ENCODE measurements at regions not wholly inside any gene's neighbourhood (a gene's known extent, or its start where the extent isn't known, plus 50 kb on each side); places are given as distances from the start of the nearest gene placed in this dataset.
"Not testable (repeated sequence)": the region's sequence is repeated elsewhere in the genome, so short reads cannot be mapped to it uniquely, and the experiment has no call there.

DNA sequence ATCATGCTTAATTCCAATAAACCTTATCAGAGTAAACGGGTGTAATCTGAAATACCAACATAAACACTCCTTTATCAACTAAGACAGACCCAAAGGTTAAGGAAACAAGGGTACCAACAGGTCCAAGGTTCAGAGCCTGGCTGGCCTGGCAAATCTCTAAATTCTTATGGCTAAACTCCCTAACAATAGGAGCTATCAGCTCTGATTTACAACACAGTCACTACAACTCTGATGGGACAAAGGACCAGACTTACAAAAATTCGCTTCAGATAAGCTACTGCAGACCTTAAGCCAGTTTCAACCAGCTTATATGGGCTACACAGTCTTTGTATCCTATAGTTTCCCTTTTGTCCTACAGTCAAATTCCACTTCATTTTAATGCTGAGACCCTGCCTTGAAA is 381.9 kb downstream of the ZWINT start:
- Mint-ChIP-seq H3K27ac (no peak overlapping the region), H3K4me3 (no peak overlapping the region), H3K27me3 (no peaks in the 10 kb centered on the region), H3K36me3 (ENCODE audit: insufficient read depth) (no peaks in the 10 kb centered on the region), H3K9me3 (peaks cover 0 to 1% of the 10 kb centered on the region in 2 donors), H3K4me1 (ENCODE audit: low read depth in 2 of 2) (no peaks in the 10 kb centered on the region)
- no peak for ATAC-seq (replicated peaks)
- DNase-seq, result no peak

DNA sequence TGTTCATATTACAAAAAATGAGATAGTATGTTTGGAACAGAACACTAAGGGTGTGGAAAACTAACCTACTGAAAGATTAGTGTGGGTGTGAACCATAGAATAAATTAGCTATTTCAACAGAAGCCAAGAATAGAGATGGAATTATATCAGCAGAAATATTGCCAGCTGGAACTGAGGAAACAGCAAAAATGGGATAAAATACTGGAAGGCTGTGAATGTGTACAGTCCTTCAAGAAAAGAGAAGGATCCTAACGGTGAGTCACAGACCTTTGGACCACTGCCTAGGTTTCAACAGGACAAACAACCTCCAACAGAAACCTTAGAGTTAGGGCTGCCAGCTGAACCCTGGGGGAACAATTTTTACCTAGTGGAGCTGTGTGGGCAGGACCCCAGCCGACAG is 395.0 kb downstream of the ZWINT start:
- Mint-ChIP-seq H3K9me3 (peaks cover 13 to 21% of the 10 kb centered on the region in 2 donors), H3K27ac (no peak overlapping the region), H3K4me1 (ENCODE audit: low read depth in 2 of 2) (no peaks in the 10 kb centered on the region), H3K36me3 (ENCODE audit: insufficient read depth) (no peaks in the 10 kb centered on the region), H3K27me3 (no peaks in the 10 kb centered on the region), H3K4me3 (no peak overlapping the region)
- ATAC-seq (replicated peaks), result no peak
- DNase-seq, result no peak

DNA sequence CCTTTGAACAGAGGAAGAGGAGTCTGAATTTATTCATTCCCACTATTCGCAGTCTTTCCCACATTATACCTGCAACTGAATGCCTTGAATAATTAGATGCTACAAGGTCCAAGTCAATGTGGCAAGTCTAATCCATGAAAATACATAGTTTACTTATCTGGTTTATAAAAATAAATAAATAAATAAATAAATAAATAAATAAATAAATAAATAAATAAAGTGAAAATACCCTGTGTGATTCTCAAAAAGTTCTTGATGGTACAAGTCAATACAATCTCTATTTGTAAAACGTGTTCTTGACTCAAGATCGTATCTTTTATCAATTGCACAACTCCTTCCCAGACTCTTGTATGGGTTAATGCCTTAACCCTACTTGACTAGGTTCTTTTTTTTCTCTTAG is 417.7 kb downstream of the ZWINT start:
- Mint-ChIP-seq H3K27ac (no peak overlapping the region), H3K27me3 (no peaks in the 10 kb centered on the region), H3K9me3 (peaks cover 0 to 2% of the 10 kb centered on the region in 2 donors), H3K4me3 (no peak overlapping the region), H3K36me3 (ENCODE audit: insufficient read depth) (no peaks in the 10 kb centered on the region), H3K4me1 (ENCODE audit: low read depth in 2 of 2) (no peaks in the 10 kb centered on the region)
- DNase-seq (no peak), ATAC-seq (replicated peaks) (no peak)

DNA sequence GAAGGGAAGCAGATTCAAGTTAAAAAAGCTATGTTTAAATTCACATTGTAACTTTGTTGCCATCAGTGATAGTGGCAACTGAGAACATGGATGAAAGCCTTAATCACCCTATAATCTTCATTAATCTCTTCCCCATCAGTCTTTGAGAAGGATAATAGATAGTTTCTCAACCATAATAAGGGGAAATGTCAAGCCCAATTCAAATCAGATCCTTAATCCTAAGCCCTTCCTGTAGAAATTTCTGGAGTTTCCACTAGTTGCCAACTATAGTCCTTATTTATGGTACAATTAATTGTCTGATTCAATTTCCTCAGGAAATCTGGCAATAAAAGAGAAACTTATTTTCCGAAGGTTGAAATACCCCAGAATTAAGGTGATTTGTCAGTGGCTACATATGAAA is 431.8 kb downstream of the ZWINT start:
- DNase-seq, result no peak
- ATAC-seq (replicated peaks), result no peak
- Mint-ChIP-seq H3K4me1 (ENCODE audit: low read depth in 2 of 2) (no peaks in the 10 kb centered on the region), H3K4me3 (no peak overlapping the region), H3K27ac (no peak overlapping the region), H3K27me3 (no peaks in the 10 kb centered on the region), H3K9me3 (peaks cover 0 to 2% of the 10 kb centered on the region in 2 donors), H3K36me3 (ENCODE audit: insufficient read depth) (no peaks in the 10 kb centered on the region)

- not testable (repeated sequence) for H3K27me3 Mint-ChIP-seq; H3K36me3 Mint-ChIP-seq (ENCODE audit: insufficient read depth); H3K4me1 Mint-ChIP-seq (ENCODE audit: low read depth in 2 of 2); DNase-seq; H3K27ac Mint-ChIP-seq; H3K4me3 Mint-ChIP-seq; ATAC-seq (replicated peaks)
- peaks cover 10 to 14% of the 10 kb centered on the region in 2 donors for H3K9me3 Mint-ChIP-seq
Measured at GRCh38 chr10:55899472-55900147, 461.4 kb downstream of the ZWINT start.

DNA sequence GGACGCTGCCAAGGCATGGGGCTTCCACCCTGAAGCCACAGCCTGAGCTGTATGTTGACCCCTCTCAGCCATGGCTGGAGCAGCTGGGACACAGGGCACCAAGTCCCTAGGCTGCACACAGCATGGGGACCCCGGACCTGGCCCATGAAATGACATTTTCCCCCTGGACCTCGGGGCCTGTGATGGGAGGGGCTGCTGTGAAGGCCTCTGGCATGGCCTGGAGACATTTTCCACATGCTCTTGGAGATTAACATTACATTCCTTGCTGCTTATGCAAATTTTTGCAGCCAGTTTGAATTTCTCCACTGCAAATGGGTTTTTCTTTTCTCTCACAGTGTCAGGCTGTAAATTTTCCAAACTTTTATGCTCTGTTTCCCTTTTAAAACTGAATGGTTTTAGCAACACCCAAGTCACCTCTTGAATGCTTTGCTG is 463.6 kb downstream of the ZWINT start:
- no peaks in the 10 kb centered on the region for H3K36me3 Mint-ChIP-seq (ENCODE audit: insufficient read depth)
- H3K4me3 Mint-ChIP-seq, result no peak overlapping the region
- H3K4me1 Mint-ChIP-seq (ENCODE audit: low read depth in 2 of 2), result no peaks in the 10 kb centered on the region
- peaks cover 11 to 13% of the 10 kb centered on the region in 2 donors for H3K9me3 Mint-ChIP-seq
- ATAC-seq (replicated peaks) (no peak), DNase-seq (no peak)
- no peak overlapping the region for H3K27ac Mint-ChIP-seq
- H3K27me3 Mint-ChIP-seq, result no peaks in the 10 kb centered on the region

GRCh38 chr10:55892276-55892675 is 468.8 kb downstream of the ZWINT start:
- no peaks in the 10 kb centered on the region for H3K27me3 Mint-ChIP-seq
- DNase-seq, result no peak
- no peak overlapping the region for H3K4me3 Mint-ChIP-seq
- H3K9me3 Mint-ChIP-seq, result peaks cover 6 to 8% of the 10 kb centered on the region in 2 donors
- no peaks in the 10 kb centered on the region for H3K36me3 Mint-ChIP-seq (ENCODE audit: insufficient read depth)
- no peaks in the 10 kb centered on the region for H3K4me1 Mint-ChIP-seq (ENCODE audit: low read depth in 2 of 2)
- no peak overlapping the region for H3K27ac Mint-ChIP-seq
- no peak for ATAC-seq (replicated peaks)

GRCh38 chr10:55881588-55881987 is 479.5 kb downstream of the ZWINT start:
- H3K4me3 Mint-ChIP-seq, result no peak overlapping the region
- H3K36me3 Mint-ChIP-seq (ENCODE audit: insufficient read depth), result no peaks in the 10 kb centered on the region
- no peak overlapping the region for H3K27ac Mint-ChIP-seq
- peaks cover 6 to 22% of the 10 kb centered on the region in 2 donors for H3K9me3 Mint-ChIP-seq
- no peaks in the 10 kb centered on the region for H3K27me3 Mint-ChIP-seq
- DNase-seq, result no peak
- ATAC-seq (replicated peaks), result no peak
- H3K4me1 Mint-ChIP-seq (ENCODE audit: low read depth in 2 of 2), result no peaks in the 10 kb centered on the region

DNA sequence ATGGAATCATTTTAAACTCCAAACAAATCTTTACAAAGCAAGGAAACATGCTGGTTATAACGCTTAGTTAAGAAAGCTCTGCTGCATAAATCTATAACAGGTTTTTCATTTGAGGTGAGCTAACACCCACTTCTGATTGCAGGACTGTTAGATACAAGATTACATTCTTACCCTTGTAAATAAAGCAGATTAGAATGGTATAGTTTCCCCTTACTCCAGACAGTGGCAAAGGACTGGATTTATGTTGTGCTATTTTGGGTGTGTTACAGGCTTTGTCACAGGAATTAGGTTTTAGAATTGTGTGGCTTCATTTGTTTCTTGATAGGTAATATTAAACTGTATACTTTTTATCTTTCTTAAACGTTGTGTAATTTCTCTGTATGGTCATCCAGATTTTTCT is 487.6 kb downstream of the ZWINT start:
- Mint-ChIP-seq H3K36me3 (ENCODE audit: insufficient read depth) (no peaks in the 10 kb centered on the region), H3K27me3 (no peaks in the 10 kb centered on the region), H3K27ac (no peak overlapping the region), H3K4me1 (ENCODE audit: low read depth in 2 of 2) (no peaks in the 10 kb centered on the region), H3K4me3 (no peak overlapping the region), H3K9me3 (peaks cover 8 to 10% of the 10 kb centered on the region in 2 donors)
- DNase-seq (no peak), ATAC-seq (replicated peaks) (no peak)

DNA sequence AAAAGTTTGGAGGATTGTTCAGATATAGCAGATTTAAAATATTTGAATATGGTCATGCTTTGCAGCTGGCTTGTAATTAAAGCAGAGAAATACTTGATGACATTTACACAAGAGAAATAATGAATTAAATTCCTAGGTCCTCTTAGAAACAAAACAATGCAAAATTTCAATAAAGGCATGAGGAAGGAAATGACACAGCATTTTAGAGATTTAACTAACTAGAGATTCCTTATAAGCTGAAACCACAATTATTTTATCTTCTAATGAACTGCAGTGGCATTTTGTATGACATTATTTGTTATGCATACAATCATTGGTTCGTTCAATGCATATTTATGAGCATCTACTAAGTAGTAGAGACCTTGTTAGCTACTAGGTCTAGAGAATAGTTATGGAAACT is 490.9 kb downstream of the ZWINT start:
- Mint-ChIP-seq H3K36me3 (ENCODE audit: insufficient read depth) (no peaks in the 10 kb centered on the region), H3K9me3 (peaks cover 8 to 10% of the 10 kb centered on the region in 2 donors), H3K4me3 (no peak overlapping the region), H3K4me1 (ENCODE audit: low read depth in 2 of 2) (no peaks in the 10 kb centered on the region), H3K27ac (no peak overlapping the region), H3K27me3 (no peaks in the 10 kb centered on the region)
- ATAC-seq (replicated peaks) (no peak), DNase-seq (no peak)

DNA sequence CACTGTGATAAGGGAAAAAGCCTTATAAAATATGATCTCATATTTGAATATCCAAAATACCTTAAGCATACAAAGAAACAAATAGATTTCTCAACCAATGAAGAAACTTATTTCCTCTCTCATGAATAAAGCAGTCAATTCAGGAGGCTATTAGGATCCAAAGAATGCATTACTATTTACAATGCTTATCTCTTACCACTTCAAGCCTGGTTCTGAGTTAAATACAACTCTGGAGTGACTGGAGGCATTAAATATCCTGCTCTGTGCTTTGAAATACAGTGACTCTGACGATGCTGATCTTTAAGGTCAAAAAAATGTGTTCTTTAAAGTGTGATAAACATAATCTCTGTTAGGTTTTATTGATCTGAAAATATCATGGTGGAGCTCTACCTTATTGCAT is 493.2 kb downstream of the ZWINT start:
- Mint-ChIP-seq H3K9me3 (peaks cover 8 to 12% of the 10 kb centered on the region in 2 donors), H3K27me3 (no peaks in the 10 kb centered on the region), H3K27ac (no peak overlapping the region), H3K36me3 (ENCODE audit: insufficient read depth) (no peaks in the 10 kb centered on the region), H3K4me1 (ENCODE audit: low read depth in 2 of 2) (no peaks in the 10 kb centered on the region), H3K4me3 (no peak overlapping the region)
- no peak for DNase-seq
- ATAC-seq (replicated peaks), result no peak

DNA sequence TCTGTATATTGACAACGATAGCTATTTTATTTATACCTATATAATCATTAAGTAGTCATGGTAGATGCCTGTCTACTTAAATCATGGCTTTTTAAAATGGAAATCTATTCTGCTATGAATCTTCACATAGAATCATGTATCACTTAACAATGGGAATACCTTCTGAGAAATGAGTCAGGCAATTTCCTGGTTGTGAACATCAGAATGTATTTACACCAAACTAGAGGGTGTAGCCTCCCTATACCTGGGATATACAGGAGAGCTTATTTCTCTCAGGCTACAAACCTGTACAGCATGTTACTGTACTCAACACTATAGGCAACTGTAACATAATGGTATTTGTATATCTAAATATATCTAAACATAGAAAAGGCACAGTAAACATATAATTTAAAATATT is 502.3 kb downstream of the ZWINT start:
- Mint-ChIP-seq H3K27me3 (no peaks in the 10 kb centered on the region), H3K9me3 (peaks cover 0 to 22% of the 10 kb centered on the region in 2 donors), H3K36me3 (ENCODE audit: insufficient read depth) (no peaks in the 10 kb centered on the region), H3K4me3 (no peak overlapping the region), H3K4me1 (ENCODE audit: low read depth in 2 of 2) (no peaks in the 10 kb centered on the region), H3K27ac (no peak overlapping the region)
- DNase-seq (no peak), ATAC-seq (replicated peaks) (no peak)

DNA sequence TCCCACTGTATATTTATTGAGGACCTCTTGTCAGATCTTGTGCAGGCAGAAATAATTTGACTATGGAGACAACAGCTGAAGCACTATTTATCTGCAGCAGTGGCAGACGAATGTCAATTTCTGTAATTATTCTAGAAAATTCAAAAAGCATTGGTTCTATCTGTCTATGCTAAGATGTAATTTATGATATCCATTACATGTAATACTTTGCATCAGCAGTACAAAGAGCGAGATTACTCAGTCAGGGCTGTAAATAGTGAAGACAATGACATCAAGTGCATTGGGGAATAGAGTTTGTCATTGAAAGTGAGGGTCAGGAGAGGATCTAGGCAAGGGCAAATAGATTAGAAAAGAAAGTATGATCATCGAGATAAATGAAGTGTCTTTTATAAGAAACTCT is 508.2 kb downstream of the ZWINT start:
- no peaks in the 10 kb centered on the region for H3K4me1 Mint-ChIP-seq (ENCODE audit: low read depth in 2 of 2)
- no peak overlapping the region for H3K27ac Mint-ChIP-seq
- ATAC-seq (replicated peaks) (no peak), DNase-seq (no peak)
- H3K4me3 Mint-ChIP-seq, result no peak overlapping the region
- no peaks in the 10 kb centered on the region for H3K36me3 Mint-ChIP-seq (ENCODE audit: insufficient read depth)
- peaks cover 5 to 7% of the 10 kb centered on the region in 2 donors for H3K9me3 Mint-ChIP-seq
- H3K27me3 Mint-ChIP-seq, result no peaks in the 10 kb centered on the region

DNA sequence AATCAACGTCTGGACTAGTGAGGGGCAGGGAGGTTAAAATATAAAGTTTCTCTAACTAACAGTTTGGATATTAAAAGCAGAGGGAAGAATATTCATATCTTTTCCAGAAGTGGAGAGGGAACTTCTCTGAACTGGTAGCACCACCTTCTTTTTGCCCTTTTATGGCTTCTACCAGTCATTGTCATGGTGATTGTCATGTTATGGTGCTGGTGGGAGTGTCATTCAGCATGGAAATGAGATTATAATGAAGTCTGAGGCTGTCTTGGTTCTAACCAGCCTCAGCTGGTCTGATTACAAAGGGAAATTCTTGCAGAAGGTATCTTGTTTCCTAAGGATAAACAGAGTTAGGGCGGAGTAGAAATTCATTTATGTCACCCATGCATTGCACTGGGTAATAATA is 523.8 kb downstream of the ZWINT start:
- ATAC-seq (replicated peaks) (no peak), DNase-seq (no peak)
- no peaks in the 10 kb centered on the region for H3K4me1 Mint-ChIP-seq (ENCODE audit: low read depth in 2 of 2)
- no peaks in the 10 kb centered on the region for H3K36me3 Mint-ChIP-seq (ENCODE audit: insufficient read depth)
- no peak overlapping the region for H3K4me3 Mint-ChIP-seq
- no peaks in the 10 kb centered on the region for H3K27me3 Mint-ChIP-seq
- H3K9me3 Mint-ChIP-seq, result peaks cover 0 to 7% of the 10 kb centered on the region in 2 donors
- no peak overlapping the region for H3K27ac Mint-ChIP-seq

DNA sequence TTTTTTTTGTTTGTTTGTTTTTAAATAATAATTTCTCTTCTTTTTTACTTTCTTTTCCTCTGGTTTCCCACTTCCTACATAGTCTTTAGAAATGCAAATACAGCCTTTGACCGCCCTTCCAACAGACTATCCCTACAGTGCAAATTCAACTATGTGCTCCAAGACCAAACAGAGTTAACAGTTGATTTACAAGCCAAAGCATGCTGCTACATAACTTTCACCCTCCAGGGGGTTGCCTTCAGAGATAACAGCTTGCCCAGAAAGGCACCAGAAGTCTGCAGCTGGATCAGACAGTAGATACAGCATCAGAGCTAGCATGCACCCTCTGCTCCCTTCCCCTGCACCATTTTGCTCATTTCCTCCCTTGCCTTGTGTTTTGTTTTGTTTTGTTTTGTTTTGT is 539.0 kb downstream of the ZWINT start:
- ATAC-seq (replicated peaks) (no peak), DNase-seq (no peak)
- no peaks in the 10 kb centered on the region for H3K36me3 Mint-ChIP-seq (ENCODE audit: insufficient read depth)
- H3K4me3 Mint-ChIP-seq, result no peak overlapping the region
- no peaks in the 10 kb centered on the region for H3K27me3 Mint-ChIP-seq
- no peaks in the 10 kb centered on the region for H3K4me1 Mint-ChIP-seq (ENCODE audit: low read depth in 2 of 2)
- no peak overlapping the region for H3K27ac Mint-ChIP-seq
- peaks cover 12 to 19% of the 10 kb centered on the region in 2 donors for H3K9me3 Mint-ChIP-seq

Measured in effector memory CD8-positive, alpha-beta T cell (primary cell).